ENCODE measurements at regions not wholly inside any gene's neighbourhood (a gene's known extent, or its start where the extent isn't known, plus 50 kb on each side); places are given as distances from the start of the nearest gene placed in this dataset.

DNA sequence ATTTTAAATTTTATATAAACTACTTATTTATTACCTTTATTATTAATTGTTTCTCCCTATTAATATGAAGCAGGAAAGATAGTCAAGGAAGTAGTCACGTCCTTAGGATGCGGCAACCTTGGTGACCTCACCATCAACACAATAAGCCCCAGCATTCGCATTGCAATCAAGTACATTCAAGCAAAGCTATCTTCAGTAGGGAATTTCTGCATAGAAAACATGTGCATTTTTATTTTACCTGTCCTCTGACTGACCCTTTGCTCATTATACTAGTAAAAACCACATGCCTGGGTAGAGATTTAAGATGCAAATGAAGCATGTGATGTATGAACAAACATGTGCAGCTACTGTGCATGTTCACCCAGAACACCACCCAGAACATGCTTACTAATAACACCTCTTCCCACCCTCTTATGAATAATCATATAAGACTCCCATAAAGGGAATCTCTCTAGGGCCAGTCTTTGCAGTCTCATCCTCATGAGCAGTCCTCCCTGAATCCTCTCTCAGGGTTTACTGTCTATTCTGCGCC lies 869.6 kb downstream of the TAF11L14 start:
- Histone ChIP-seq H3K4me1 (no peaks in the 10 kb centered on the region), H3K9me3 (peaks cover 0 to 8% of the 10 kb centered on the region in 2 donors), H3K27ac (no peak overlapping the region), H3K4me3 (no peak overlapping the region), H3K36me3 (no peaks in the 10 kb centered on the region), H3K27me3 (no peaks in the 10 kb centered on the region)
- no peak for TF ChIP-seq POLR2AphosphoS5 (IDR thresholded peaks at IDR 0.05)
- TF ChIP-seq, protein P1, sequence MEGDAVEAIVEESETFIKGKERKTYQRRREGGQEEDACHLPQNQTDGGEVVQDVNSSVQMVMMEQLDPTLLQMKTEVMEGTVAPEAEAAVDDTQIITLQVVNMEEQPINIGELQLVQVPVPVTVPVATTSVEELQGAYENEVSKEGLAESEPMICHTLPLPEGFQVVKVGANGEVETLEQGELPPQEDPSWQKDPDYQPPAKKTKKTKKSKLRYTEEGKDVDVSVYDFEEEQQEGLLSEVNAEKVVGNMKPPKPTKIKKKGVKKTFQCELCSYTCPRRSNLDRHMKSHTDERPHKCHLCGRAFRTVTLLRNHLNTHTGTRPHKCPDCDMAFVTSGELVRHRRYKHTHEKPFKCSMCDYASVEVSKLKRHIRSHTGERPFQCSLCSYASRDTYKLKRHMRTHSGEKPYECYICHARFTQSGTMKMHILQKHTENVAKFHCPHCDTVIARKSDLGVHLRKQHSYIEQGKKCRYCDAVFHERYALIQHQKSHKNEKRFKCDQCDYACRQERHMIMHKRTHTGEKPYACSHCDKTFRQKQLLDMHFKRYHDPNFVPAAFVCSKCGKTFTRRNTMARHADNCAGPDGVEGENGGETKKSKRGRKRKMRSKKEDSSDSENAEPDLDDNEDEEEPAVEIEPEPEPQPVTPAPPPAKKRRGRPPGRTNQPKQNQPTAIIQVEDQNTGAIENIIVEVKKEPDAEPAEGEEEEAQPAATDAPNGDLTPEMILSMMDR (IDR thresholded peaks at IDR 0.05) = no peak
- TF ChIP-seq POLR2A (IDR thresholded peaks at IDR 0.05) = no peak
- intact Hi-C loops (cut with DNase I; ENCODE audit: low total_unique reads) = no loop called here
- DNase-seq (ENCODE audit: low spot score in 2 of 2) = no peak

DNA sequence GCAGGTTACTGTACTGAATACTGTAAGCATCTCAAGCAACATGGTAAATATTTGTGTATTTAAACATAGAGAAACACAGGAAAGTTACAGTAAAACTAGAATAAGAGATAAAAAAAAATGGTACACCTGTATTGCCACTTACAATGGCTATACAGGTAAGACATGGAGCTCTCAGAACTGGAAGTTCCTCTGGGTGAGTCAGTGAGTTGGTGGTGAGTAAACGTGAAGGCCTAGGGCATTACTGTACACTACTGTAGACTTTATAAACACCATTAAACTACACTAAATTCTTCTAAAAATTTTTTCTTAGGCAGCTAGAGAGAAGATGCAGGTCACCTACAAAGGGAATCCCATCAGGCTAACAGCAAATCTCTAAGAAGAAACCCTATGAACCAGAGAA lies 872.9 kb downstream of the TAF11L14 start:
- Histone ChIP-seq H3K27me3 (no peaks in the 10 kb centered on the region), H3K27ac (no peak overlapping the region), H3K9me3 (peaks cover 0 to 8% of the 10 kb centered on the region in 2 donors), H3K36me3 (no peaks in the 10 kb centered on the region), H3K4me1 (no peaks in the 10 kb centered on the region), H3K4me3 (no peak overlapping the region)
- DNase-seq (ENCODE audit: low spot score in 2 of 2) = no peak
- intact Hi-C loops (cut with DNase I; ENCODE audit: low total_unique reads) = no loop called here
- TF ChIP-seq POLR2A (IDR thresholded peaks at IDR 0.05) (no peak), POLR2AphosphoS5 (IDR thresholded peaks at IDR 0.05) (no peak)
- TF ChIP-seq, protein P1 (IDR thresholded peaks at IDR 0.05) = no peak

DNA sequence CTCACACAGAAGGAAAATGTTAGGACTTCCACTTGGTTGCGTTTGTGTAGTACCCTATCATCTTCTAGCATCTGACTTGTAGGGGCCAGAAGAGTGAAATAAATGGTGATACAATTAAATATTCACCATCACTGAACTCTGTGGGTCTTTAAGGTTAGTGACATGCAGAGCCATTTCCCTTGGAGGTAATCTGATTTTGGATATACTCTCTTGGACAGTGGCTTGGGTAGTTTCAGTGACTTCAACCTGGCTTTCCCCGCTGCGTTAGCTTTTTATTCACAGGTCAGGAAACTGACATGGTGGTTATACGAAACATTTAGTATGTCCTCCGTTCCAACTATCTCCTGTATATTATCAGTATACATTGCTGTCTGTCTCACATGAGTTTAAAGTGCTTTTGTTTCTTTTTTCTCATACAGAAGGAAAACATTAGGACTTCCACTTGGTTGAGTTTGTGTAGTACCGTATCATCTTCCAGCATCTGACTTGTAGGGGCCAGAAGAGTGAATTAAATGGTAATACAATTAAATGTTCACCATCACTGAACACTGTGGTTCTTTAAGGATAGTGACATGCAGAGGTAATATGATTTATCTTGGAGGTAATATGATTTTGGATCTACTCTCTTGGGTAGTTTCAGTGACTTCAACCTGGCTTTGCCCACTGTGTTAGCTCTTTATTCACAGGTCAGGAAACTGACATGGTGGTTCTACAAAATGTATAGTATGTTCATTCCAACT lies 883.6 kb downstream of the TAF11L14 start:
- Histone ChIP-seq H3K9me3 (peaks cover 0 to 11% of the 10 kb centered on the region in 2 donors), H3K4me3 (no peak overlapping the region), H3K27me3 (no peaks in the 10 kb centered on the region), H3K36me3 (no peaks in the 10 kb centered on the region), H3K4me1 (no peaks in the 10 kb centered on the region), H3K27ac (no peak overlapping the region)
- no peak for DNase-seq (ENCODE audit: low spot score in 2 of 2)
- intact Hi-C loops (cut with DNase I; ENCODE audit: low total_unique reads) = no loop called here
- TF ChIP-seq, protein P1 (IDR thresholded peaks at IDR 0.05) = no peak
- no peak for TF ChIP-seq POLR2AphosphoS5 (IDR thresholded peaks at IDR 0.05)
- TF ChIP-seq POLR2A (IDR thresholded peaks at IDR 0.05) = no peak

- intact Hi-C loops (cut with DNase I; ENCODE audit: low total_unique reads) = no loop called here
- H3K36me3 ChIP-seq = no peaks in the 10 kb centered on the region
- no peak for TF ChIP-seq POLR2A (IDR thresholded peaks at IDR 0.05)
- no peak for TF ChIP-seq POLR2AphosphoS5 (IDR thresholded peaks at IDR 0.05)
- TF ChIP-seq, protein P1 (IDR thresholded peaks at IDR 0.05) = no peak
- DNase-seq (ENCODE audit: low spot score in 2 of 2) = no peak
- no peaks in the 10 kb centered on the region for H3K27me3 ChIP-seq
- no peaks in the 10 kb centered on the region for H3K4me1 ChIP-seq
- no peak overlapping the region for H3K27ac ChIP-seq
- H3K9me3 ChIP-seq = peaks cover 0 to 11% of the 10 kb centered on the region in 2 donors
- no peak overlapping the region for H3K4me3 ChIP-seq
Observed at GRCh38 chr5:18523380-18523779, 889.1 kb downstream of the TAF11L14 start.

GRCh38 chr5:18526792-18527405 lies 892.6 kb downstream of the TAF11L14 start:
- intact Hi-C loops (cut with DNase I; ENCODE audit: low total_unique reads) = no loop called here
- Histone ChIP-seq H3K36me3 (no peaks in the 10 kb centered on the region), H3K9me3 (no peaks in the 10 kb centered on the region), H3K27ac (no peak overlapping the region), H3K4me1 (no peaks in the 10 kb centered on the region), H3K4me3 (no peak overlapping the region), H3K27me3 (peaks cover 0 to 3% of the 10 kb centered on the region in 2 donors)
- DNase-seq (ENCODE audit: low spot score in 2 of 2) = no peak
- TF ChIP-seq, protein P1 (IDR thresholded peaks at IDR 0.05) = no peak
- no peak for TF ChIP-seq POLR2A (IDR thresholded peaks at IDR 0.05)
- TF ChIP-seq POLR2AphosphoS5 (IDR thresholded peaks at IDR 0.05) = no peak

Measured in breast epithelium (tissue), 4 donors.